Muscle of leg (tissue), 3 donors: ENCODE measurements at regions not wholly inside any gene's neighbourhood (a gene's known extent, or its start where the extent isn't known, plus 50 kb on each side); places are given as distances from the start of the nearest gene placed in this dataset.
A peak's percentile ranks its signal among the peaks of the same experiment; 100 is the strongest.

Experiments
- DNase-seq: peaks from one replicate; pipeline ENCODE4 v3.0.0; 2013
- H3K27ac ChIP-seq: one replicate; pipeline ENCODE4 v1.5.1; 2013; ENCODE audit warnings: mild to moderate bottlenecking, low read length, control low read depth
- H3K27me3 ChIP-seq: one replicate; pipeline ENCODE4 v1.6.1; 2013; ENCODE audit warnings: low read length; ENCODE audit not compliant: control insufficient read depth, insufficient read depth
- H3K36me3 ChIP-seq: one replicate; pipeline ENCODE4 v1.6.1; 2013; ENCODE audit warnings: low read length; ENCODE audit not compliant: control insufficient read depth, insufficient read depth
- H3K4me1 ChIP-seq: one replicate; pipeline ENCODE4 v1.6.1; 2013; ENCODE audit warnings: low read length; ENCODE audit not compliant: control insufficient read depth, insufficient read depth
- H3K4me3 ChIP-seq: one replicate; pipeline ENCODE4 v1.5.1; 2013; ENCODE audit warnings: low read length, control low read depth
- H3K9me3 ChIP-seq: replicated peaks from 2 replicates; pipeline ENCODE4 v1.6.1; 2013; ENCODE audit warnings: low read depth, low read length; ENCODE audit not compliant: control insufficient read depth
- WGBS: methylation state at CpG from one replicate; pipeline ENCODE4 v1.1.5; 2013; ENCODE audit warnings: missing lambda C conversion rate; ENCODE audit not compliant: insufficient coverage; 5-methylcytosine and 5-hydroxymethylcytosine counted together

GRCh38 chr13:94968757-94969086 lies 256.4 kb upstream of the SOX21 start:
- Histone ChIP-seq H3K4me3 (no peak overlapping the region), H3K27ac (no peak overlapping the region), H3K36me3 (no peaks in the 10 kb centered on the region), H3K4me1 (peaks cover 11% of the 10 kb centered on the region), H3K27me3 (peaks cover 37% of the 10 kb centered on the region), H3K9me3 (no peaks in the 10 kb centered on the region)
- no peak for DNase-seq
- 10% methylated on average over 2 of the region's 7 CpGs for WGBS

GRCh38 chr13:94968040-94968756 lies 255.9 kb upstream of the SOX21 start:
- Histone ChIP-seq H3K36me3 (no peaks in the 10 kb centered on the region), H3K4me3 (peak overlapping the region; percentile 29), H3K27ac (no peak overlapping the region), H3K4me1 (peaks cover 11% of the 10 kb centered on the region), H3K9me3 (no peaks in the 10 kb centered on the region), H3K27me3 (peaks cover 37% of the 10 kb centered on the region)
- WGBS, result 0% methylated on average over 40 of the region's 56 CpGs
- DNase-seq, result peak; percentile 7

GRCh38 chr13:94967183-94968039 lies 255.1 kb upstream of the SOX21 start:
- peaks cover 11% of the 10 kb centered on the region for H3K4me1 ChIP-seq
- no peak overlapping the region for H3K4me3 ChIP-seq
- no peak overlapping the region for H3K27ac ChIP-seq
- no peaks in the 10 kb centered on the region for H3K36me3 ChIP-seq
- peaks cover 37% of the 10 kb centered on the region for H3K27me3 ChIP-seq
- 1% methylated on average over 57 of the region's 61 CpGs for WGBS
- H3K9me3 ChIP-seq, result no peaks in the 10 kb centered on the region
- DNase-seq, result peak; percentile 8

GRCh38 chr13:94966422-94966955 lies 254.1 kb upstream of the SOX21 start:
- H3K27me3 ChIP-seq, result peaks cover 37% of the 10 kb centered on the region
- H3K4me3 ChIP-seq, result no peak overlapping the region
- peak; percentile 4 for DNase-seq
- no CpG with 5 or more reads among the region's 3 CpGs for WGBS
- peaks cover 11% of the 10 kb centered on the region for H3K4me1 ChIP-seq
- no peaks in the 10 kb centered on the region for H3K9me3 ChIP-seq
- H3K36me3 ChIP-seq, result no peaks in the 10 kb centered on the region
- no peak overlapping the region for H3K27ac ChIP-seq

GRCh38 chr13:94959626-94960025 lies 247.3 kb upstream of the SOX21 start:
- Histone ChIP-seq H3K9me3 (no peaks in the 10 kb centered on the region), H3K4me1 (no peaks in the 10 kb centered on the region), H3K27me3 (peaks cover 7% of the 10 kb centered on the region), H3K4me3 (no peak overlapping the region), H3K27ac (no peak overlapping the region), H3K36me3 (no peaks in the 10 kb centered on the region)
- no peak for DNase-seq
- WGBS, result 40% methylated on average over 1 of the region's 4 CpGs

- H3K27me3 ChIP-seq, result peaks cover 3% of the 10 kb centered on the region
- H3K4me1 ChIP-seq, result no peaks in the 10 kb centered on the region
- H3K4me3 ChIP-seq, result no peak overlapping the region
- WGBS, result 48% methylated on average over 3 of the region's 5 CpGs
- H3K9me3 ChIP-seq, result no peaks in the 10 kb centered on the region
- no peaks in the 10 kb centered on the region for H3K36me3 ChIP-seq
- DNase-seq, result no peak
- H3K27ac ChIP-seq, result no peak overlapping the region
These were observed 244.2 kb upstream of the SOX21 start for GRCh38 chr13:94956417-94957110.

GRCh38 chr13:94952787-94953186 lies 240.4 kb upstream of the SOX21 start:
- Histone ChIP-seq H3K4me1 (no peaks in the 10 kb centered on the region), H3K9me3 (no peaks in the 10 kb centered on the region), H3K36me3 (no peaks in the 10 kb centered on the region), H3K27ac (no peak overlapping the region), H3K27me3 (no peaks in the 10 kb centered on the region), H3K4me3 (no peak overlapping the region)
- no peak for DNase-seq

- Histone ChIP-seq H3K36me3 (no peaks in the 10 kb centered on the region), H3K27me3 (no peaks in the 10 kb centered on the region), H3K27ac (no peak overlapping the region), H3K4me3 (no peak overlapping the region), H3K4me1 (no peaks in the 10 kb centered on the region), H3K9me3 (no peaks in the 10 kb centered on the region)
- peak; percentile 21 for DNase-seq
- 39% methylated on average over 2 of the region's 8 CpGs for WGBS
These were observed 238.0 kb upstream of the SOX21 start for GRCh38 chr13:94950303-94950702.

- Histone ChIP-seq H3K4me1 (no peaks in the 10 kb centered on the region), H3K36me3 (no peaks in the 10 kb centered on the region), H3K4me3 (no peak overlapping the region), H3K27ac (no peak overlapping the region), H3K9me3 (no peaks in the 10 kb centered on the region), H3K27me3 (no peaks in the 10 kb centered on the region)
- WGBS, result 67% methylated on average over 2 of the region's 7 CpGs
- DNase-seq, result no peak
These were observed 235.6 kb upstream of the SOX21 start for GRCh38 chr13:94947965-94948371.

GRCh38 chr13:94947392-94947791 lies 235.0 kb upstream of the SOX21 start:
- Histone ChIP-seq H3K36me3 (no peaks in the 10 kb centered on the region), H3K4me3 (no peak overlapping the region), H3K27me3 (no peaks in the 10 kb centered on the region), H3K4me1 (no peaks in the 10 kb centered on the region), H3K27ac (no peak overlapping the region), H3K9me3 (no peaks in the 10 kb centered on the region)
- DNase-seq, result no peak
- WGBS, result 100% methylated on average over 2 of the region's 5 CpGs
